ENCODE measurements at regions not wholly inside any gene's neighbourhood (a gene's known extent, or its start where the extent isn't known, plus 50 kb on each side); places are given as distances from the start of the nearest gene placed in this dataset.

- H3K27ac ChIP-seq (ENCODE audit: insufficient read depth in 1 of 2, low read depth in 1 of 2, low read length in 2 of 2, poor library complexity in 1 of 2, severe bottlenecking in 2 of 2): no peak overlapping the region
- no peak overlapping the region for H3K4me3 ChIP-seq (ENCODE audit: control insufficient read depth in 1 of 7, extremely low read depth in 1 of 7, insufficient read depth in 4 of 7, low read depth in 2 of 7, low read length in 6 of 7)
- CTCF ChIA-PET: interaction anchor here (1.2 to 1.4 kb wide), 2 partner anchors 11 to 21 kb away, joined by 3 to 4 read pairs; no protein-coding TSS in a partner anchor
- DNase-seq: no peak
- H3K9me3 ChIP-seq (ENCODE audit: control extremely low read depth in 1 of 5, control insufficient read depth in 4 of 5, insufficient read depth in 2 of 5, low read depth in 1 of 5, low read length in 4 of 5): no peaks in the 10 kb centered on the region
- no peaks in the 10 kb centered on the region for H3K27me3 ChIP-seq (replicated peaks in 2 of 5; ENCODE audit: control insufficient read depth in 4 of 5, insufficient read depth in 5 of 5, low read length in 4 of 5)
- no peaks in the 10 kb centered on the region for H3K36me3 ChIP-seq (ENCODE audit: control insufficient read depth in 4 of 4, insufficient read depth in 4 of 4, low read length in 3 of 4)
- peaks cover 0 to 1% (median 0%) of the 10 kb centered on the region in 4 experiments for H3K4me1 ChIP-seq (ENCODE audit: control extremely low read depth in 1 of 4, control insufficient read depth in 4 of 4, insufficient read depth in 4 of 4, low read length in 3 of 4)
- POLR2A ChIA-PET: no interaction called here
- no CpG with 5 or more reads among the region's 1 CpG for WGBS (ENCODE audit: insufficient coverage)
Observed at GRCh38 chr6:91464201-91464600, 877.3 kb upstream of the MAP3K7 start.

- POLR2A ChIA-PET: no interaction called here
- WGBS (ENCODE audit: insufficient coverage): no CpG with 5 or more reads among the region's 2 CpGs
- CTCF ChIA-PET: no interaction called here
- Histone ChIP-seq H3K36me3 (ENCODE audit: control insufficient read depth in 4 of 4, insufficient read depth in 4 of 4, low read length in 3 of 4) (no peaks in the 10 kb centered on the region), H3K4me3 (ENCODE audit: control insufficient read depth in 1 of 7, extremely low read depth in 1 of 7, insufficient read depth in 4 of 7, low read depth in 2 of 7, low read length in 6 of 7) (no peak overlapping the region), H3K9me3 (ENCODE audit: control extremely low read depth in 1 of 5, control insufficient read depth in 4 of 5, insufficient read depth in 2 of 5, low read depth in 1 of 5, low read length in 4 of 5) (no peaks in the 10 kb centered on the region), H3K27me3 (replicated peaks in 2 of 5; ENCODE audit: control insufficient read depth in 4 of 5, insufficient read depth in 5 of 5, low read length in 4 of 5) (no peaks in the 10 kb centered on the region), H3K27ac (ENCODE audit: insufficient read depth in 1 of 2, low read depth in 1 of 2, low read length in 2 of 2, poor library complexity in 1 of 2, severe bottlenecking in 2 of 2) (no peak overlapping the region), H3K4me1 (ENCODE audit: control extremely low read depth in 1 of 4, control insufficient read depth in 4 of 4, insufficient read depth in 4 of 4, low read length in 3 of 4) (peaks cover 0 to 4% (median 0%) of the 10 kb centered on the region in 4 experiments)
- no peak for DNase-seq
Observed at GRCh38 chr6:91462241-91462640, 875.4 kb upstream of the MAP3K7 start.

GRCh38 chr6:91453224-91453878, 866.5 kb upstream of the MAP3K7 start:
- no peak overlapping the region for H3K27ac ChIP-seq (ENCODE audit: insufficient read depth in 1 of 2, low read depth in 1 of 2, low read length in 2 of 2, poor library complexity in 1 of 2, severe bottlenecking in 2 of 2)
- no peaks in the 10 kb centered on the region for H3K4me1 ChIP-seq (ENCODE audit: control extremely low read depth in 1 of 4, control insufficient read depth in 4 of 4, insufficient read depth in 4 of 4, low read length in 3 of 4)
- no peaks in the 10 kb centered on the region for H3K36me3 ChIP-seq (ENCODE audit: control insufficient read depth in 4 of 4, insufficient read depth in 4 of 4, low read length in 3 of 4)
- DNase-seq: no peak
- POLR2A ChIA-PET: no interaction called here
- no peaks in the 10 kb centered on the region for H3K9me3 ChIP-seq (ENCODE audit: control extremely low read depth in 1 of 5, control insufficient read depth in 4 of 5, insufficient read depth in 2 of 5, low read depth in 1 of 5, low read length in 4 of 5)
- WGBS (ENCODE audit: insufficient coverage): no CpG with 5 or more reads among the region's 2 CpGs
- CTCF ChIA-PET: no interaction called here
- H3K27me3 ChIP-seq (replicated peaks in 2 of 5; ENCODE audit: control insufficient read depth in 4 of 5, insufficient read depth in 5 of 5, low read length in 4 of 5): no peaks in the 10 kb centered on the region
- H3K4me3 ChIP-seq (ENCODE audit: control insufficient read depth in 1 of 7, extremely low read depth in 1 of 7, insufficient read depth in 4 of 7, low read depth in 2 of 7, low read length in 6 of 7): no peak overlapping the region

DNA sequence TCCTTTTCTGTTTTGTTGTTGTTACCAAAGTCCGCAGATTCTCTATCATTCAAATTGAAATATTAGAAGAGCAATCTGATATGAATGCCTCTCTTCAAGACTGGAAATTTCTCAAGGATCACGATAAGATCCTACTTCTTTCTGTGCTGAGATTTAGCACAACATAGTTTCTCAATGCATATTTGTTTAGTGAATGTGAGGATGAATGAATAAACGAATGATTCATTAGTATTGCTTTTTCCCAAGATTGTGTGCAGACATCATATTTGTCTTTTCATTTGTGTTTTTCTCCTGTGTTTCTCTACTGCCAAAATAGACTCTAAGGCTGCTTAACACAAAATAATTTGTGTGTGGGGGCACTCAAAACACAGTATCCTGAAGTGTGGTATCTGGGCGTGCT, 862.7 kb upstream of the MAP3K7 start:
- Histone ChIP-seq H3K4me1 (ENCODE audit: control extremely low read depth in 1 of 4, control insufficient read depth in 4 of 4, insufficient read depth in 4 of 4, low read length in 3 of 4) (no peaks in the 10 kb centered on the region), H3K9me3 (ENCODE audit: control extremely low read depth in 1 of 5, control insufficient read depth in 4 of 5, insufficient read depth in 2 of 5, low read depth in 1 of 5, low read length in 4 of 5) (no peaks in the 10 kb centered on the region), H3K27ac (ENCODE audit: insufficient read depth in 1 of 2, low read depth in 1 of 2, low read length in 2 of 2, poor library complexity in 1 of 2, severe bottlenecking in 2 of 2) (no peak overlapping the region), H3K4me3 (ENCODE audit: control insufficient read depth in 1 of 7, extremely low read depth in 1 of 7, insufficient read depth in 4 of 7, low read depth in 2 of 7, low read length in 6 of 7) (no peak overlapping the region), H3K27me3 (replicated peaks in 2 of 5; ENCODE audit: control insufficient read depth in 4 of 5, insufficient read depth in 5 of 5, low read length in 4 of 5) (no peaks in the 10 kb centered on the region), H3K36me3 (ENCODE audit: control insufficient read depth in 4 of 4, insufficient read depth in 4 of 4, low read length in 3 of 4) (no peaks in the 10 kb centered on the region)
- WGBS (ENCODE audit: insufficient coverage): 78% methylated on average over 1 of the region's 4 CpGs
- ChIA-PET CTCF (no interaction called here), POLR2A (no interaction called here)
- no peak for DNase-seq

DNA sequence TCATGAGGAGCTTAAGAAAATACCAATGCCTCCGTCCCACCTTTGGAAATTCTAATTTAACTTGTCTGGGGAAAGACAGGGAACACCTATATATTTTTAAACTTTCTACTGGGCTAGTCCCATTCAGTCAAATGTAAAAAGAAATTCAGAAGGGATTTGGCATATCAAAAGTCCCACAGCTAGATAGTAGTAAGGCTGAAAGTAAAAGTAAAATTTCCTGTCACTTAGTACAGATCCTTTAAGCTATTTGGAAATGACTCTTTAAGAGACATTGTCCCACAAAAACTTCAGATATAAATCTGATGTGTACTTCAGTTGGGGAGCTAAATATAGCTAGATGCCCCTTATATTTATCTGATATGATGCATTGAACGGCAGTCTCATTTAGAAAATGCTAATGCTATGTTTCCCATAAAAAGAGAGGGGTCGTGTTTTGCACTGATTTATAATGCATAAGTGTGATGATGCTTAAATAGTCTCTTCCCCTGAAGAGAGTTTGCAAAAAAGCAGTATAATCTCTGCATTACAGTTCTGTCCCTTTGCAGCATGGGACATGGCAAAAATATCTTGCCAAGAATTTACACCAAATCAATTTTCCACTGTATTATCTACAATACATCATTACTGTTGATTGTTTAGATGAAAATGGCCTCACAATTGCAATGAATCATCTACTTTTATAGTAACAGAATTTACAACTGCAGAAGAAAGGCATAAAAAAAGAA, 860.8 kb upstream of the MAP3K7 start:
- no peak for DNase-seq
- ChIA-PET CTCF (no interaction called here), POLR2A (no interaction called here)
- H3K36me3 ChIP-seq (ENCODE audit: control insufficient read depth in 4 of 4, insufficient read depth in 4 of 4, low read length in 3 of 4): no peaks in the 10 kb centered on the region
- peaks cover 0 to 2% (median 0%) of the 10 kb centered on the region in 4 experiments for H3K4me1 ChIP-seq (ENCODE audit: control extremely low read depth in 1 of 4, control insufficient read depth in 4 of 4, insufficient read depth in 4 of 4, low read length in 3 of 4)
- WGBS (ENCODE audit: insufficient coverage): 96% methylated on average over 2 of the region's 3 CpGs
- H3K27me3 ChIP-seq (replicated peaks in 2 of 5; ENCODE audit: control insufficient read depth in 4 of 5, insufficient read depth in 5 of 5, low read length in 4 of 5): no peaks in the 10 kb centered on the region
- H3K4me3 ChIP-seq (ENCODE audit: control insufficient read depth in 1 of 7, extremely low read depth in 1 of 7, insufficient read depth in 4 of 7, low read depth in 2 of 7, low read length in 6 of 7): no peak overlapping the region
- H3K9me3 ChIP-seq (ENCODE audit: control extremely low read depth in 1 of 5, control insufficient read depth in 4 of 5, insufficient read depth in 2 of 5, low read depth in 1 of 5, low read length in 4 of 5): no peaks in the 10 kb centered on the region
- H3K27ac ChIP-seq (ENCODE audit: insufficient read depth in 1 of 2, low read depth in 1 of 2, low read length in 2 of 2, poor library complexity in 1 of 2, severe bottlenecking in 2 of 2): no peak overlapping the region

DNA sequence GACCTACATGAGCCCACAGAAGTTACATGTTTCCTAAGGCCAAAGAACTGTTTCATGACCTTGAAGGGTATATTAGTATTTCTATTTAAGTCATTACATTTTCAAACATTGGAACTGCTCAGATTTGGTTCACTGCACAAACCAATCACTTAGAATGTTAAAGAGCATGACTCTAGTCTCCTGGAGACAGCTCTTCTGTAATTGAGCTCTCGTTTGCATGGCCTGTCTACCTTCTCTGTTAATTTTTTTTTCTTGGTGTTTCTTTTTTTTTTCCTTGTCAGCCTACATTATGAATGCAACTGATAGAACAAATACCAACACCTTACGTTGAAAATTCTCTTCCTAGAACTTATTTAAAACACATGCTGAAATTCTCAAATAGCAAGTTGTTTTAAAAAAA, 860.2 kb upstream of the MAP3K7 start:
- Histone ChIP-seq H3K9me3 (ENCODE audit: control extremely low read depth in 1 of 5, control insufficient read depth in 4 of 5, insufficient read depth in 2 of 5, low read depth in 1 of 5, low read length in 4 of 5) (no peaks in the 10 kb centered on the region), H3K4me3 (ENCODE audit: control insufficient read depth in 1 of 7, extremely low read depth in 1 of 7, insufficient read depth in 4 of 7, low read depth in 2 of 7, low read length in 6 of 7) (no peak overlapping the region), H3K4me1 (ENCODE audit: control extremely low read depth in 1 of 4, control insufficient read depth in 4 of 4, insufficient read depth in 4 of 4, low read length in 3 of 4) (peaks cover 0 to 5% (median 0%) of the 10 kb centered on the region in 4 experiments), H3K36me3 (ENCODE audit: control insufficient read depth in 4 of 4, insufficient read depth in 4 of 4, low read length in 3 of 4) (no peaks in the 10 kb centered on the region), H3K27ac (ENCODE audit: insufficient read depth in 1 of 2, low read depth in 1 of 2, low read length in 2 of 2, poor library complexity in 1 of 2, severe bottlenecking in 2 of 2) (no peak overlapping the region), H3K27me3 (replicated peaks in 2 of 5; ENCODE audit: control insufficient read depth in 4 of 5, insufficient read depth in 5 of 5, low read length in 4 of 5) (no peaks in the 10 kb centered on the region)
- POLR2A ChIA-PET: no interaction called here
- no CpG with 5 or more reads among the region's 2 CpGs for WGBS (ENCODE audit: insufficient coverage)
- DNase-seq: no peak
- CTCF ChIA-PET: no interaction called here

DNA sequence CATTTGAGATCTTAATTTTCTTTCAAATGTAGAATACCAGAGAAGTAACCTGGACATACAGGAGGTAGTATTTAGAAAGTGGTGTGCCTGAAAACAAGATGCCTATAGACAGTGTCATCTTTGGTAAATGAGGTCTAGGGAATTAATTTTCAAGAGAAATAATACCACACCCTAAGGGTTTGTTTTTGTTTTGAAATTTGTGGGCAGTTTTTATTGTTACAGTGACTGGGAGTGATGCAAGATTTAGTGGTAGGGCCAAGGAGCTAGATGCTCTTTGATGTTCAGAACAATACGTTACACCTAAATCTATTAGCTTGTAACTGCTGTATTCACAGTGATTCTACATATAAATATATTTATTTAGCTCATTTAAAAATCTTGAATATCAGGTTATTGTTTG, 856.5 kb upstream of the MAP3K7 start:
- no peak for DNase-seq
- CTCF ChIA-PET: no interaction called here
- Histone ChIP-seq H3K9me3 (ENCODE audit: control extremely low read depth in 1 of 5, control insufficient read depth in 4 of 5, insufficient read depth in 2 of 5, low read depth in 1 of 5, low read length in 4 of 5) (no peaks in the 10 kb centered on the region), H3K4me1 (ENCODE audit: control extremely low read depth in 1 of 4, control insufficient read depth in 4 of 4, insufficient read depth in 4 of 4, low read length in 3 of 4) (peaks cover 0 to 7% (median 0%) of the 10 kb centered on the region in 4 experiments), H3K27ac (ENCODE audit: insufficient read depth in 1 of 2, low read depth in 1 of 2, low read length in 2 of 2, poor library complexity in 1 of 2, severe bottlenecking in 2 of 2) (no peak overlapping the region), H3K4me3 (ENCODE audit: control insufficient read depth in 1 of 7, extremely low read depth in 1 of 7, insufficient read depth in 4 of 7, low read depth in 2 of 7, low read length in 6 of 7) (no peak overlapping the region), H3K27me3 (replicated peaks in 2 of 5; ENCODE audit: control insufficient read depth in 4 of 5, insufficient read depth in 5 of 5, low read length in 4 of 5) (no peaks in the 10 kb centered on the region), H3K36me3 (ENCODE audit: control insufficient read depth in 4 of 4, insufficient read depth in 4 of 4, low read length in 3 of 4) (no peaks in the 10 kb centered on the region)
- POLR2A ChIA-PET: no interaction called here
- WGBS (ENCODE audit: insufficient coverage): no CpG with 5 or more reads among the region's 1 CpG

Measured in common myeloid progenitor, CD34-positive (primary cell).